ENCODE measurements at regions not wholly inside any gene's neighbourhood (a gene's known extent, or its start where the extent isn't known, plus 50 kb on each side); places are given as distances from the start of the nearest gene placed in this dataset.

GRCh38 chr4:151917145-151917734 lies 156.4 kb upstream of the GATB start:
- TF ChIP-seq CTCF (IDR thresholded peaks at IDR 0.05): no peak
- no peak for TF ChIP-seq POLR2A (IDR thresholded peaks at IDR 0.05)
